ENCODE measurements at regions not wholly inside any gene's neighbourhood (a gene's known extent, or its start where the extent isn't known, plus 50 kb on each side); places are given as distances from the start of the nearest gene placed in this dataset.

GRCh38 chr2:23321751-23322150 lies 63.2 kb upstream of the KLHL29 start:
- Histone ChIP-seq H3K4me2 (ENCODE audit: low read depth, low read length) (no peak overlapping the region), H3K56ac (ENCODE audit: extremely low read depth, insufficient read depth, low read length) (no peak overlapping the region), H2AK9ac (replicated peaks; ENCODE audit: low read depth, low read length, poor library complexity) (no peak overlapping the region), H3K4me1 (ENCODE audit: control insufficient read depth, insufficient read depth, low read length) (no peaks in the 10 kb centered on the region), H3K27me3 (ENCODE audit: control insufficient read depth, insufficient read depth, low read length) (peaks cover 13% of the 10 kb centered on the region), H3K9me3 (ENCODE audit: control insufficient read depth, insufficient read depth, low read length) (no peaks in the 10 kb centered on the region), H2BK5ac (ENCODE audit: low read depth, low read length, poor library complexity, severe bottlenecking) (no peak overlapping the region), H2BK20ac (ENCODE audit: low read depth, low read length) (no peak overlapping the region), H2AFZ (replicated peaks; ENCODE audit: low read length, poor library complexity) (no peak overlapping the region), H3K27ac (ENCODE audit: insufficient read depth, low read length) (no peak overlapping the region), H2AK5ac (ENCODE audit: low read depth, low read length) (no peak overlapping the region), H3K9ac (ENCODE audit: low read depth, low read length) (no peak overlapping the region), H3K4me3 (ENCODE audit: insufficient read depth, low read depth, low read length) (no peak overlapping the region), H3K18ac (ENCODE audit: low read depth, low read length) (no peak overlapping the region), H3K23ac (ENCODE audit: low read depth, low read length) (no peak overlapping the region), H3K36me3 (ENCODE audit: control insufficient read depth, insufficient read depth, low read length) (no peaks in the 10 kb centered on the region), H4K8ac (ENCODE audit: low read depth in 2 of 2, low read length in 2 of 2) (no peak overlapping the region), H3K14ac (replicated peaks; ENCODE audit: low read depth, low read length) (no peak overlapping the region), H4K20me1 (ENCODE audit: insufficient read depth, low read length) (no peaks in the 10 kb centered on the region), H3K79me1 (ENCODE audit: low read depth in 1 of 2, low read length in 2 of 2) (no peaks in the 10 kb centered on the region), H4K91ac (ENCODE audit: insufficient read depth, low read depth, low read length) (no peak overlapping the region), H2BK120ac (ENCODE audit: low read depth, low read length) (no peak overlapping the region), H2BK15ac (ENCODE audit: low read depth, low read length) (no peak overlapping the region), H3K4ac (ENCODE audit: low read depth, low read length) (no peak overlapping the region), H4K5ac (ENCODE audit: low read depth, low read length) (no peak overlapping the region), H3K9me1 (ENCODE audit: insufficient read depth, low read length) (no peaks in the 10 kb centered on the region)
- BruUV-seq (replicated peaks), result no TSS peak
- no peak for DNase-seq
- TF ChIP-seq RAD21 (IDR thresholded peaks at IDR 0.05; ENCODE audit: low read length) (no peak), CTCF (conservative IDR thresholded peaks at IDR 0.05; ENCODE audit: low read depth, low read length) (no peak), MAZ (IDR thresholded peaks at IDR 0.05; ENCODE audit: borderline replicate concordance, low read depth, low read length) (no peak), MXI1 (IDR thresholded peaks at IDR 0.05; ENCODE audit: borderline replicate concordance, low read depth, low read length) (no peak), RFX5 (IDR thresholded peaks at IDR 0.05; ENCODE audit: low read depth, low read length) (no peak), CEBPB (IDR thresholded peaks at IDR 0.05; ENCODE audit: low read depth, low read length) (no peak), FOS (IDR thresholded peaks at IDR 0.05; ENCODE audit: low read depth, low read length) (no peak)
- intact Hi-C loops (cut with micrococcal nuclease) (no loop called here), dilution Hi-C loops (cut with HindIII; ENCODE audit: low sequenced_read_pairs, unreplicated experiment) (no loop called here), in situ Hi-C loops (cut with MboI; ENCODE audit: low sequenced_read_pairs) (no loop called here)
- no peak for ATAC-seq (ENCODE audit: low read depth)
- WGBS, 2 experiments (ENCODE audit: extremely low coverage in 2 of 2, insufficient read length in 1 of 2), result 73% methylated on average over 3 of the region's 5 CpGs; no CpG with 5 or more reads in 1 of the 2 experiments
- ChIA-PET CTCF (no interaction called here), POLR2A (ENCODE audit: unreplicated experiment) (no interaction called here)

Data from IMR-90 (cell line).